Muscle layer of duodenum (tissue), 2 donors: ENCODE measurements at regions not wholly inside any gene's neighbourhood (a gene's known extent, or its start where the extent isn't known, plus 50 kb on each side); places are given as distances from the start of the nearest gene placed in this dataset.

Experiments
- H3K27ac ChIP-seq: one replicate; pipeline ENCODE4 v1.7.0; 2013; ENCODE audit warnings: mild to moderate bottlenecking, low read length
- H3K27me3 ChIP-seq: one replicate; pipeline ENCODE4 v1.7.0; 2013; ENCODE audit warnings: low read depth, mild to moderate bottlenecking, control low read depth, low read length
- H3K36me3 ChIP-seq, 2 donors: one replicate each; pipeline ENCODE4 v1.7.0; 2013; ENCODE audit warnings: low read length in 2 of 2, control low read depth in 1 of 2, mild to moderate bottlenecking in 1 of 2; ENCODE audit not compliant: insufficient read depth in 2 of 2, control insufficient read depth in 1 of 2
- H3K4me1 ChIP-seq, 2 donors: one replicate each; pipeline ENCODE4 v1.7.0; 2013; ENCODE audit warnings: low read length in 2 of 2, mild to moderate bottlenecking in 2 of 2, control low read depth in 1 of 2, moderate library complexity in 1 of 2; ENCODE audit not compliant: insufficient read depth in 2 of 2, control insufficient read depth in 1 of 2
- H3K4me3 ChIP-seq, 2 donors: one replicate each; pipeline ENCODE4 v1.7.0; 2013; ENCODE audit warnings: low read length in 2 of 2, low read depth in 1 of 2, mild to moderate bottlenecking in 1 of 2
- H3K9me3 ChIP-seq, 2 donors: one replicate each; pipeline ENCODE4 v1.7.0; 2013; ENCODE audit warnings: low read length in 2 of 2, control low read depth in 1 of 2, mild to moderate bottlenecking in 1 of 2; ENCODE audit not compliant: control insufficient read depth in 1 of 2
- donor health status: healthy.

GRCh38 chr4:180086480-180087190 lies 2156.6 kb upstream of the TENM3 start:
- H3K4me3 ChIP-seq: no peak overlapping the region

GRCh38 chr4:180098586-180098985 lies 2144.6 kb upstream of the TENM3 start:
- Histone ChIP-seq H3K27ac (no peak overlapping the region), H3K36me3 (no peaks in the 10 kb centered on the region), H3K9me3 (no peaks in the 10 kb centered on the region), H3K27me3 (no peaks in the 10 kb centered on the region), H3K4me3 (no peak overlapping the region), H3K4me1 (no peaks in the 10 kb centered on the region)

More at GRCh38 chr4:180086480-180087190, 2156.6 kb upstream of the TENM3 start:
- Histone ChIP-seq H3K27me3 (no peaks in the 10 kb centered on the region), H3K9me3 (no peaks in the 10 kb centered on the region), H3K4me1 (no peaks in the 10 kb centered on the region), H3K36me3 (no peaks in the 10 kb centered on the region), H3K27ac (no peak overlapping the region)

- Histone ChIP-seq H3K27me3 (no peaks in the 10 kb centered on the region), H3K4me3 (no peak overlapping the region), H3K9me3 (no peaks in the 10 kb centered on the region), H3K36me3 (no peaks in the 10 kb centered on the region), H3K27ac (no peak overlapping the region), H3K4me1 (no peaks in the 10 kb centered on the region)
Observed at GRCh38 chr4:180099957-180100356, 2143.2 kb upstream of the TENM3 start.

- no peaks in the 10 kb centered on the region for H3K9me3 ChIP-seq
Observed at GRCh38 chr4:180100433-180101344, 2142.5 kb upstream of the TENM3 start.

GRCh38 chr4:180101348-180102083 lies 2141.7 kb upstream of the TENM3 start:
- H3K36me3 ChIP-seq: no peaks in the 10 kb centered on the region
- no peak overlapping the region for H3K4me3 ChIP-seq
- no peak overlapping the region for H3K27ac ChIP-seq
- no peaks in the 10 kb centered on the region for H3K4me1 ChIP-seq
- H3K27me3 ChIP-seq: no peaks in the 10 kb centered on the region
- no peaks in the 10 kb centered on the region for H3K9me3 ChIP-seq

More at GRCh38 chr4:180100433-180101344, 2142.5 kb upstream of the TENM3 start:
- Histone ChIP-seq H3K36me3 (no peaks in the 10 kb centered on the region), H3K4me3 (no peak overlapping the region), H3K27ac (no peak overlapping the region), H3K4me1 (no peaks in the 10 kb centered on the region), H3K27me3 (no peaks in the 10 kb centered on the region)

GRCh38 chr4:180103794-180104193 lies 2139.4 kb upstream of the TENM3 start:
- no peaks in the 10 kb centered on the region for H3K36me3 ChIP-seq
- H3K27ac ChIP-seq: no peak overlapping the region
- H3K27me3 ChIP-seq: no peaks in the 10 kb centered on the region
- no peaks in the 10 kb centered on the region for H3K9me3 ChIP-seq
- H3K4me1 ChIP-seq: no peaks in the 10 kb centered on the region
- H3K4me3 ChIP-seq: no peak overlapping the region

- H3K36me3 ChIP-seq: no peaks in the 10 kb centered on the region
- H3K27ac ChIP-seq: no peak overlapping the region
- H3K27me3 ChIP-seq: no peaks in the 10 kb centered on the region
- no peaks in the 10 kb centered on the region for H3K4me1 ChIP-seq
- no peak overlapping the region for H3K4me3 ChIP-seq
- no peaks in the 10 kb centered on the region for H3K9me3 ChIP-seq
Observed at GRCh38 chr4:180105362-180105761, 2137.8 kb upstream of the TENM3 start.

- Histone ChIP-seq H3K4me3 (no peak overlapping the region), H3K27me3 (no peaks in the 10 kb centered on the region), H3K36me3 (no peaks in the 10 kb centered on the region), H3K4me1 (no peaks in the 10 kb centered on the region), H3K27ac (no peak overlapping the region), H3K9me3 (no peaks in the 10 kb centered on the region)
Observed at GRCh38 chr4:180106122-180106521, 2137.1 kb upstream of the TENM3 start.

GRCh38 chr4:180106997-180107396 lies 2136.2 kb upstream of the TENM3 start:
- H3K4me1 ChIP-seq: no peaks in the 10 kb centered on the region
- H3K4me3 ChIP-seq: no peak overlapping the region
- H3K27ac ChIP-seq: no peak overlapping the region
- no peaks in the 10 kb centered on the region for H3K9me3 ChIP-seq
- no peaks in the 10 kb centered on the region for H3K27me3 ChIP-seq
- H3K36me3 ChIP-seq: no peaks in the 10 kb centered on the region

GRCh38 chr4:180116840-180117239 lies 2126.4 kb upstream of the TENM3 start:
- Histone ChIP-seq H3K27me3 (no peaks in the 10 kb centered on the region), H3K27ac (no peak overlapping the region), H3K4me1 (no peaks in the 10 kb centered on the region), H3K36me3 (no peaks in the 10 kb centered on the region), H3K9me3 (no peaks in the 10 kb centered on the region), H3K4me3 (no peak overlapping the region)

GRCh38 chr4:180120068-180120467 lies 2123.1 kb upstream of the TENM3 start:
- H3K4me3 ChIP-seq: no peak overlapping the region
- no peaks in the 10 kb centered on the region for H3K9me3 ChIP-seq
- H3K27ac ChIP-seq: no peak overlapping the region
- H3K36me3 ChIP-seq: no peaks in the 10 kb centered on the region
- H3K27me3 ChIP-seq: no peaks in the 10 kb centered on the region
- H3K4me1 ChIP-seq: no peaks in the 10 kb centered on the region
